WI38 (cell line): ENCODE measurements at regions not wholly inside any gene's neighbourhood (a gene's known extent, or its start where the extent isn't known, plus 50 kb on each side); places are given as distances from the start of the nearest gene placed in this dataset.

Experiments
- H3K4me3 ChIP-seq: 2 replicates; pipeline ENCODE4 v1.5.1; 2011; ENCODE audit warnings: low read depth, mild to moderate bottlenecking, control low read depth, low read length
- TF ChIP-seq, protein P1 (sequence below): IDR thresholded peaks from 2 replicates; pipeline ENCODE4 v1.5.1; 2012; ENCODE audit warnings: low read depth, mild to moderate bottlenecking, control low read depth, low read length

DNA sequence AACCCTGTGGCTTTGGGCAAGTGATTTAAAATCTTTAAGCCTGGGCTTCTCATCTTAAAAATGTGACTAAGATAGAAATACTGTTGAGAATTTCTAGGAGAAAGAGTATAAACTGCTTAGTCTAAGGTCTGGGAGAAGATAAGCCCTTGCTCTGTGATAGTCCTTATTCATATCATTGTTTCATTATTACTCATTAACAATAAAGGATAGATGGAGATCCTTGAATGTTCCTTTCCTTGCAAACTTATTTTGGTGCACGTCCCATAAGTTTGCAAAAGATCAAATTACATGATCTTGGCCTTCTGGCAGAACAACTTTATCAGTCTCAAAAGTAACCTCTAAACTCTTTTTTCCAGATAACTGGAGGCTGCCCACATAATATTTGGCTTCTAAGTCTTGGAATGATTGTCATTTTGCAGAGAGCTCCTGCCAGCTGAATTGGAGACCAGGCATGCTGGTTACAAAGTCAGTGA is 138.3 kb downstream of the FAM124B start:
- H3K4me3 ChIP-seq, result no peak overlapping the region
- TF ChIP-seq, protein P1, sequence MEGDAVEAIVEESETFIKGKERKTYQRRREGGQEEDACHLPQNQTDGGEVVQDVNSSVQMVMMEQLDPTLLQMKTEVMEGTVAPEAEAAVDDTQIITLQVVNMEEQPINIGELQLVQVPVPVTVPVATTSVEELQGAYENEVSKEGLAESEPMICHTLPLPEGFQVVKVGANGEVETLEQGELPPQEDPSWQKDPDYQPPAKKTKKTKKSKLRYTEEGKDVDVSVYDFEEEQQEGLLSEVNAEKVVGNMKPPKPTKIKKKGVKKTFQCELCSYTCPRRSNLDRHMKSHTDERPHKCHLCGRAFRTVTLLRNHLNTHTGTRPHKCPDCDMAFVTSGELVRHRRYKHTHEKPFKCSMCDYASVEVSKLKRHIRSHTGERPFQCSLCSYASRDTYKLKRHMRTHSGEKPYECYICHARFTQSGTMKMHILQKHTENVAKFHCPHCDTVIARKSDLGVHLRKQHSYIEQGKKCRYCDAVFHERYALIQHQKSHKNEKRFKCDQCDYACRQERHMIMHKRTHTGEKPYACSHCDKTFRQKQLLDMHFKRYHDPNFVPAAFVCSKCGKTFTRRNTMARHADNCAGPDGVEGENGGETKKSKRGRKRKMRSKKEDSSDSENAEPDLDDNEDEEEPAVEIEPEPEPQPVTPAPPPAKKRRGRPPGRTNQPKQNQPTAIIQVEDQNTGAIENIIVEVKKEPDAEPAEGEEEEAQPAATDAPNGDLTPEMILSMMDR, result no peak

DNA sequence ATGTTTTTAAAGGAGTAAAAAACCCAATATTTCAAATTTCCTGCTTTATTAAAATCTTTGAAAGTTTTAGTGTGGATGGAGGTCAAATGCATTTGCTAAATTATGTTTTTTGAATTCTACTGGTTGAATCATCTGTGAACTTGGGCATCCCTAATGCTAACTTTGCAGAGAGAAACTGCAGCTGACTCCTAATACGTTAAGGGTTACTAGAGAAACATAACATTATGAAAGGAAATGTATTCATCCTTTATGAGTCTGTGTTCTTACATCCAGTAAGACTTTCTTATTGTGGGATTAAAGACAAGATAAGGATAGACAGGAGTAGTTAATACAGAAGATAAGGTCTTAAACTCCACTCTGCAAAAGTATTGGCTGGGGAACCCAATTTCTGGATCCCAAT is 140.6 kb downstream of the FAM124B start:
- no peak overlapping the region for H3K4me3 ChIP-seq
- TF ChIP-seq, protein P1, result no peak

DNA sequence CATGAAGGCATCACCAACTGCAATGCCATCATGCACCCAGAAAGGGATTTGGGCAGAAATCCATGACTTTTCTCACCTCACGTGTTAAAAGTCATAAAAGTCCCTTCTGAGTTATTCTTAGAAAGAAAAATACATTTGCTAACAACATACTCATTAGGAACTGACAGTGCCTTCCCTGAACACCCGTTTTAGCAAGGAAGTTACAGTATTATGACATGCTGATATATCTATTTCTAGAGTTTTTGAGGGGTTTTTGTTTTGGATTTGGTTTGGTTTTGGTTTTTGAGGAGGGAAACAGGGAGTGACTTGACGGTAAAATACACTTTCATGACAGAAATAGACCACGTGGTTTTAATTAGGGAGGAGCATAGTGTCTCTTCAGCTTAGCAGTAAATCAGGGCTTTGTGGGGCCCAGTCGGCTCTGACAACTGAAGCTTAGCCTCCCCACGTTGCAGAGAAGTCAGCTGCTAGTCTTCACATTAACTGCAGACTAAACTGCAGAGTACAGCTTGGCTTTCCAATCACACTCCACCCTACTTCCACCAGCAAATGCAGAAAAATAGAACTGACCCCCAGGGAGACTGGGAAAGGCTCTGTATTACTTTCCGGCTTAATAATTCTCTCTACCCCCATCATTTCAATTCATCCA is 141.4 kb downstream of the FAM124B start:
- TF ChIP-seq, protein P1, result no peak
- H3K4me3 ChIP-seq, result no peak overlapping the region

DNA sequence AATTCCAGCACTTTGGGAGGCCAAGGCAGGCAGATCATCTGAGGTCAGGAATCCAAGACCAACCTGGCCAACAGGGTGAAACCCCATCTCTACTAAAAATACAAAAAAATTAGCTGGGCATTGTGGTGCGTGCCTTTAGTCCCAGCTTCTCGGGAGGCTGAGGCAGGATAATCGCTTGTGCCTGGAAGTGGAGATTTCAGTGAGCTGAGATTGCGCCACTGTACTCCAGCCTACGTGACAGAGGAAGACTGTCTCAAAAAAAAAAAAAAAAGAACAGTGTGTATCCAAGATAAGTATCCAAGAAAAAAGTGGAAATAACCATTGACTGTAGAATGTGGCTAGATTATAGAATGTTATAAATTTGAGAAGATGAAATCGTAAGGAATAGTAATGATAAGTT is 142.1 kb downstream of the FAM124B start:
- H3K4me3 ChIP-seq, result no peak overlapping the region
- TF ChIP-seq, protein P1, result no peak

DNA sequence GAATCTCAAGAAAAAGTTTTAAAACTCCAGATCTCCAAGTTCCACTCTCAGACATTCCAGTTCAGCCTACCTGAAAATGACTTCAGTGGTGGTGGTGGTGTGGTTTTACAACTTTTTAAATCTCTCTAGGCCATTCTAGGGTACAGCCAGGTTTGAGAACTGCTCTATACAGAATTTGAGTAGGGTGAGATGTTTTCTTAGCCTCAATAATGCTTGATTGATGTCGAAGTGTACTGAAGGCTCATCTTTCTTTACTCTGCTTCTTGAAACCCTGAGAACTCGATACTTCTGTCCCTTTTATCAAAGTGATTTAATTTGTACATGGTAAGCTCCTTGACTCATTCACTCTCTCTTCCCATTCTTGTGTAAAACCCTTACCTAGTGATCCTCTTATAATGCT is 143.8 kb downstream of the FAM124B start:
- H3K4me3 ChIP-seq, result no peak overlapping the region
- TF ChIP-seq, protein P1, result no peak

DNA sequence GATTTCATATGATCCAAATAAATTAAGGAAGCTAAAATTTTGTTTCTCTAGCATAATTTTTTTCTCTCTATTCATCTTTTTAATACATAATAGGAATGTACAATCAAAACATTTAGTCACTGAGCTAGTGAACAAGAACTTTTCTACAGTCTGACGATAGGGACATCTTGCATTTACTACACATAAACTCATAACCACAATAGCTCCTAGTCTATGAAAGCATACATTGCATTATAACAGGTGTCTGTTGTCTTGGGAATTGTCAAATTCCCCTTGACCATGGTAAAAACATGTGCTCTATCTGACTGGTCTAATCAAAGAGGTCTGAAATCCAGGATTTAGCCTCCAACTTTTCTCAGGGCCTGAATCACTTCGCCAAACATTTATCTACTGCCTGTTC is 144.8 kb downstream of the FAM124B start:
- no peak overlapping the region for H3K4me3 ChIP-seq
- TF ChIP-seq, protein P1, result no peak

DNA sequence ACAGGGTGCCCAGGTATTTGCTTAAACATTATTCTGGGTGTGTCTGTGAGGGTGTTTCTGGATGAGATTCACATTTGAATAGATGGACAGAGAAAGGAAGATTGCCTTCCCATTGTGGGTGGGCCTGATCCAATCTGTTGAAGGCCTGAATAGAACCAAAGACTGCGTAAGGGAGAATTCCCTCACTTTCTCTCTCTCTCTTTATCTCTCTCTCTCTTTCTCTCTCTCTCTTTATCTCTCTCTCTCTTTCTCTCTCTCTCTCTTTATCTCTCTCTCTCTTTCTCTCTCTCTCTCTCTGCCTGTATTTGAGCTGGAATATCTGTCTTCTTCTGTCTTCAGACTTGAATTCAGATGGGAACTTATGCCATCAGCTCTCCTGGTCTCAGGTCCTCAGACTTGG is 148.4 kb downstream of the FAM124B start:
- TF ChIP-seq, protein P1, result no peak
- no peak overlapping the region for H3K4me3 ChIP-seq
